Neural crest cell (in vitro differentiated cells): ENCODE measurements at regions not wholly inside any gene's neighbourhood (a gene's known extent, or its start where the extent isn't known, plus 50 kb on each side); places are given as distances from the start of the nearest gene placed in this dataset.
A peak's percentile ranks its signal among the peaks of the same experiment; 100 is the strongest.

Experiments used
- DNase-seq: peaks from one replicate; pipeline ENCODE4 v3.0.0; 2021; ENCODE audit warnings: low read depth, mixed read lengths, low spot score
- H3K27ac Mint-ChIP-seq: one replicate; pipeline ENCODE4 v1.8.0; 2021; ENCODE audit warnings: mild to moderate bottlenecking, mixed read lengths; ENCODE audit not compliant: unreplicated experiment
- H3K27me3 Mint-ChIP-seq: 2 replicates; pipeline ENCODE4 v1.8.0; 2021; ENCODE audit warnings: low read depth, mild to moderate bottlenecking, mixed read lengths
- H3K36me3 Mint-ChIP-seq: 2 replicates; pipeline ENCODE4 v1.8.0; 2021; ENCODE audit warnings: low read depth, mild to moderate bottlenecking, mixed read lengths
- H3K4me1 Mint-ChIP-seq: 2 replicates; pipeline ENCODE4 v1.8.0; 2021; ENCODE audit warnings: mixed read lengths
- H3K4me3 Mint-ChIP-seq: one replicate; pipeline ENCODE4 v1.8.0; 2021; ENCODE audit warnings: mild to moderate bottlenecking, mixed read lengths
- H3K9me3 Mint-ChIP-seq: 2 replicates; pipeline ENCODE4 v1.8.0; 2021; ENCODE audit warnings: mixed read lengths
- CTCF ChIP-seq: fragments of 200-600 bp; sonication (generic); conservative IDR thresholded peaks from 2 replicates; pipeline ENCODE4 v1.5.0; 2021; ENCODE audit warnings: antibody characterized with exemption, mild to moderate bottlenecking

GRCh38 chr1:58971629-58972140 is 187.8 kb upstream of the JUN start:
- H3K9me3 Mint-ChIP-seq: no peaks in the 10 kb centered on the region

GRCh38 chr1:58975888-58976287 is 192.0 kb upstream of the JUN start:
- H3K9me3 Mint-ChIP-seq: no peaks in the 10 kb centered on the region
- H3K27me3 Mint-ChIP-seq: no peaks in the 10 kb centered on the region
- TF ChIP-seq CTCF: no peak
- DNase-seq: no peak
- H3K4me3 Mint-ChIP-seq: no peak overlapping the region
- no peaks in the 10 kb centered on the region for H3K4me1 Mint-ChIP-seq
- no peaks in the 10 kb centered on the region for H3K36me3 Mint-ChIP-seq
- H3K27ac Mint-ChIP-seq: no peak overlapping the region

More at GRCh38 chr1:58971629-58972140, 187.8 kb upstream of the JUN start:
- no peaks in the 10 kb centered on the region for H3K36me3 Mint-ChIP-seq
- no peak for TF ChIP-seq CTCF
- H3K27ac Mint-ChIP-seq: no peak overlapping the region
- no peaks in the 10 kb centered on the region for H3K4me1 Mint-ChIP-seq
- no peak for DNase-seq
- no peaks in the 10 kb centered on the region for H3K27me3 Mint-ChIP-seq
- no peak overlapping the region for H3K4me3 Mint-ChIP-seq

- Mint-ChIP-seq H3K27ac (no peak overlapping the region), H3K9me3 (no peaks in the 10 kb centered on the region), H3K27me3 (no peaks in the 10 kb centered on the region), H3K4me3 (no peak overlapping the region), H3K4me1 (peaks cover under 1% of the 10 kb centered on the region), H3K36me3 (no peaks in the 10 kb centered on the region)
- DNase-seq: no peak
- TF ChIP-seq CTCF: no peak
These were observed 192.4 kb upstream of the JUN start for GRCh38 chr1:58976294-58976693.

- no peak for DNase-seq
- peaks cover 13% of the 10 kb centered on the region for H3K4me1 Mint-ChIP-seq
- TF ChIP-seq CTCF: no peak
- no peaks in the 10 kb centered on the region for H3K9me3 Mint-ChIP-seq
- no peaks in the 10 kb centered on the region for H3K27me3 Mint-ChIP-seq
- no peak overlapping the region for H3K4me3 Mint-ChIP-seq
- H3K36me3 Mint-ChIP-seq: no peaks in the 10 kb centered on the region
- no peak overlapping the region for H3K27ac Mint-ChIP-seq
These were observed 193.8 kb upstream of the JUN start for GRCh38 chr1:58977598-58977997.

- Mint-ChIP-seq H3K27me3 (no peaks in the 10 kb centered on the region), H3K4me3 (no peak overlapping the region), H3K4me1 (peaks cover 16% of the 10 kb centered on the region), H3K9me3 (no peaks in the 10 kb centered on the region), H3K36me3 (no peaks in the 10 kb centered on the region), H3K27ac (peak overlapping the region; percentile 54)
- no peak for DNase-seq
- no peak for TF ChIP-seq CTCF
These were observed 194.2 kb upstream of the JUN start for GRCh38 chr1:58978096-58978495.

- Mint-ChIP-seq H3K27me3 (no peaks in the 10 kb centered on the region), H3K4me1 (peaks cover 16% of the 10 kb centered on the region), H3K4me3 (no peak overlapping the region), H3K36me3 (no peaks in the 10 kb centered on the region), H3K27ac (no peak overlapping the region), H3K9me3 (no peaks in the 10 kb centered on the region)
- no peak for TF ChIP-seq CTCF
- DNase-seq: no peak
These were observed 195.2 kb upstream of the JUN start for GRCh38 chr1:58979086-58979485.
